Breast epithelium (tissue), 4 donors: ENCODE measurements at regions not wholly inside any gene's neighbourhood (a gene's known extent, or its start where the extent isn't known, plus 50 kb on each side); places are given as distances from the start of the nearest gene placed in this dataset.

Source experiments
- DNase-seq, 2 donors: peaks; one replicate each; pipeline ENCODE4 v3.0.0-alpha.2; 2019; ENCODE audit warnings: low spot score in 2 of 2
- H3K27ac ChIP-seq, 2 donors: fragments of 200-600 bp; sonication (generic) in 1 of 2; one replicate each; pipeline ENCODE4 v1.5.1; 2016 to 2019; ENCODE audit warnings: mild to moderate bottlenecking in 1 of 2
- H3K27me3 ChIP-seq, 2 donors: fragments of 200-600 bp; sonication (generic) in 1 of 2; one replicate each; pipeline versions ENCODE4 v1.5.1 to v1.6.0; 2017 to 2019; ENCODE audit warnings: control low read depth in 1 of 2, mild to moderate bottlenecking in 1 of 2
- H3K36me3 ChIP-seq: fragments of 200-600 bp; one replicate; pipeline ENCODE4 v1.5.1; 2019
- H3K4me1 ChIP-seq, 2 donors: fragments of 200-600 bp; sonication (generic); one replicate each; pipeline ENCODE4 v1.5.1; 2016 to 2019; ENCODE audit warnings: control low read depth in 1 of 2
- H3K4me3 ChIP-seq, 3 donors: fragments of 200-600 bp; sonication (generic); 1 replicate in 2 of 3; 2 replicates in 1 of 3; pipeline ENCODE4 v1.5.1; 2016 to 2019; ENCODE audit warnings: mild to moderate bottlenecking in 3 of 3, moderate library complexity in 2 of 3
- H3K9me3 ChIP-seq, 2 donors: fragments of 200-600 bp; sonication (generic) in 1 of 2; one replicate each; pipeline ENCODE4 v1.5.1; 2016 to 2019; ENCODE audit warnings: control low read depth in 1 of 2
- POLR2A ChIP-seq: fragments of 450-650 bp; IDR thresholded peaks from one replicate; pipeline ENCODE4 v1.6.1; 2016; ENCODE audit warnings: antibody characterized with exemption, mild to moderate bottlenecking, moderate library complexity
- POLR2AphosphoS5 ChIP-seq, 3 donors: sonication (generic); formaldehyde crosslinking; IDR thresholded peaks; one replicate each; pipeline ENCODE4 v1.6.1; 2017; ENCODE audit warnings: antibody characterized with exemption in 3 of 3
- intact Hi-C: fragments of 100-400 bp; cut with DNase I; formaldehyde crosslinking; loops from one replicate; pipeline ENCODE4 v1.15.1; 2023; ENCODE audit warnings: low total_unique reads
- TF ChIP-seq, protein P1 (sequence below), 3 donors: fragments of 450-650 bp; IDR thresholded peaks; one replicate each; pipeline ENCODE4 v1.5.1; 2016 to 2017; ENCODE audit warnings: antibody characterized with exemption in 3 of 3, mild to moderate bottlenecking in 3 of 3, moderate library complexity in 3 of 3

GRCh38 chr6:139853302-139853992 lies 479.0 kb upstream of the CITED2 start:
- Histone ChIP-seq H3K4me1 (no peaks in the 10 kb centered on the region), H3K27ac (no peak overlapping the region)

GRCh38 chr6:139852488-139853140 lies 478.2 kb upstream of the CITED2 start:
- Histone ChIP-seq H3K4me1 (no peaks in the 10 kb centered on the region), H3K27me3 (no peaks in the 10 kb centered on the region), H3K4me3 (no peak overlapping the region), H3K9me3 (peaks cover 0 to 12% of the 10 kb centered on the region in 2 donors), H3K27ac (no peak overlapping the region), H3K36me3 (no peaks in the 10 kb centered on the region)
- TF ChIP-seq POLR2AphosphoS5 (IDR thresholded peaks at IDR 0.05) (no peak), POLR2A (no peak)
- TF ChIP-seq, protein P1, sequence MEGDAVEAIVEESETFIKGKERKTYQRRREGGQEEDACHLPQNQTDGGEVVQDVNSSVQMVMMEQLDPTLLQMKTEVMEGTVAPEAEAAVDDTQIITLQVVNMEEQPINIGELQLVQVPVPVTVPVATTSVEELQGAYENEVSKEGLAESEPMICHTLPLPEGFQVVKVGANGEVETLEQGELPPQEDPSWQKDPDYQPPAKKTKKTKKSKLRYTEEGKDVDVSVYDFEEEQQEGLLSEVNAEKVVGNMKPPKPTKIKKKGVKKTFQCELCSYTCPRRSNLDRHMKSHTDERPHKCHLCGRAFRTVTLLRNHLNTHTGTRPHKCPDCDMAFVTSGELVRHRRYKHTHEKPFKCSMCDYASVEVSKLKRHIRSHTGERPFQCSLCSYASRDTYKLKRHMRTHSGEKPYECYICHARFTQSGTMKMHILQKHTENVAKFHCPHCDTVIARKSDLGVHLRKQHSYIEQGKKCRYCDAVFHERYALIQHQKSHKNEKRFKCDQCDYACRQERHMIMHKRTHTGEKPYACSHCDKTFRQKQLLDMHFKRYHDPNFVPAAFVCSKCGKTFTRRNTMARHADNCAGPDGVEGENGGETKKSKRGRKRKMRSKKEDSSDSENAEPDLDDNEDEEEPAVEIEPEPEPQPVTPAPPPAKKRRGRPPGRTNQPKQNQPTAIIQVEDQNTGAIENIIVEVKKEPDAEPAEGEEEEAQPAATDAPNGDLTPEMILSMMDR (IDR thresholded peaks at IDR 0.05), result no peak
- DNase-seq, result no peak
- intact Hi-C loops, result no loop called here

More at GRCh38 chr6:139853302-139853992, 479.0 kb upstream of the CITED2 start:
- no peak overlapping the region for H3K4me3 ChIP-seq
- H3K27me3 ChIP-seq, result no peaks in the 10 kb centered on the region
- peaks cover 0 to 12% of the 10 kb centered on the region in 2 donors for H3K9me3 ChIP-seq
- no peaks in the 10 kb centered on the region for H3K36me3 ChIP-seq
- DNase-seq, result no peak
- TF ChIP-seq POLR2A (no peak), POLR2AphosphoS5 (IDR thresholded peaks at IDR 0.05) (no peak)
- TF ChIP-seq, protein P1 (IDR thresholded peaks at IDR 0.05), result no peak
- intact Hi-C loops, result no loop called here

DNA sequence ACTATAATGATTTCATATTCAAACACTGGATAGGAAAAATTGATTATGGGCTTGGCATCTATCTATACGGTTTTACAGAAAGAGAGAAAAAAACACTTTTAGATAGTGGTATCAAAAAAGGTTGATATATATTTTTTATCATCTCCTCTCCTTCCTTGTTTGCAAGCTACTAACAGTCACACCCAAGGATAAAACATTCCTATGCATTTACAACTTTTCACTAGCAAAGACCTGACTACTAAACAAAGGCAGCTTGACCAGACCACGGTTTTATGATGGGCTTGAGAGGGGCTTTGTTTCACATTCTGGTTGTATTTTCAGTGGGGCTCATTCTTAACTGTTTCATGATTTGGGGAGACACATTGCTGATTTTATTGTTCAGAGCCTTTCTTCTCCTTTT lies 477.6 kb upstream of the CITED2 start:
- DNase-seq, result no peak
- no peaks in the 10 kb centered on the region for H3K36me3 ChIP-seq
- peaks cover 0 to 12% of the 10 kb centered on the region in 2 donors for H3K9me3 ChIP-seq
- H3K27ac ChIP-seq, result no peak overlapping the region
- no peak overlapping the region for H3K4me3 ChIP-seq
- H3K27me3 ChIP-seq, result no peaks in the 10 kb centered on the region
- H3K4me1 ChIP-seq, result no peaks in the 10 kb centered on the region
- intact Hi-C loops, result no loop called here
- TF ChIP-seq POLR2A (no peak), POLR2AphosphoS5 (IDR thresholded peaks at IDR 0.05) (no peak)
- TF ChIP-seq, protein P1 (IDR thresholded peaks at IDR 0.05), result no peak

GRCh38 chr6:139851206-139851605 lies 476.8 kb upstream of the CITED2 start:
- no peaks in the 10 kb centered on the region for H3K4me1 ChIP-seq
- H3K27ac ChIP-seq, result no peak overlapping the region
- TF ChIP-seq POLR2A (no peak), POLR2AphosphoS5 (IDR thresholded peaks at IDR 0.05) (no peak)
- TF ChIP-seq, protein P1 (IDR thresholded peaks at IDR 0.05), result no peak
- H3K9me3 ChIP-seq, result peaks cover 0 to 12% of the 10 kb centered on the region in 2 donors
- no peak overlapping the region for H3K4me3 ChIP-seq
- no peak for DNase-seq
- intact Hi-C loops, result no loop called here
- no peaks in the 10 kb centered on the region for H3K36me3 ChIP-seq
- no peaks in the 10 kb centered on the region for H3K27me3 ChIP-seq

- H3K4me1 ChIP-seq, result no peaks in the 10 kb centered on the region
- TF ChIP-seq POLR2A, result no peak
- no peak for TF ChIP-seq POLR2AphosphoS5 (IDR thresholded peaks at IDR 0.05)
- TF ChIP-seq, protein P1 (IDR thresholded peaks at IDR 0.05), result no peak
- no peak overlapping the region for H3K27ac ChIP-seq
- H3K4me3 ChIP-seq, result no peak overlapping the region
- no peaks in the 10 kb centered on the region for H3K27me3 ChIP-seq
- H3K9me3 ChIP-seq, result peaks cover 0 to 12% of the 10 kb centered on the region in 2 donors
- no peak for DNase-seq
- intact Hi-C loops, result no loop called here
- H3K36me3 ChIP-seq, result no peaks in the 10 kb centered on the region
Measured at GRCh38 chr6:139850512-139850911, 476.1 kb upstream of the CITED2 start.
